MCF 10A (cell line): ENCODE measurements at regions not wholly inside any gene's neighbourhood (a gene's known extent, or its start where the extent isn't known, plus 50 kb on each side); places are given as distances from the start of the nearest gene placed in this dataset.
"Not testable (repeated sequence)": the region's sequence is repeated elsewhere in the genome, so short reads cannot be mapped to it uniquely, and the experiment has no call there.

Experiments used
- BruUV-seq: library from RNA; stranded (reverse); fragments of 400-500 nt; replicated peaks from 2 replicates; lab custom pipeline; 2021; lab: Mats Ljungman, UMichigan
- CTCF ChIA-PET: fragments of 300-600 bp; sonication (Branson Sonifier 250); formaldehyde crosslinking; extraction: SDS; loops from one replicate; lab custom pipeline; 2021; ENCODE audit warnings: antibody characterized with exemption, inconsistent platforms; lab: Yijun Ruan, JAX
- POLR2A ChIA-PET: fragments of 300-600, 350-650 bp; sonication (Branson Sonifier 250); formaldehyde crosslinking; extraction: SDS; loops from one replicate; lab custom pipeline; 2020; ENCODE audit warnings: antibody characterized with exemption, inconsistent platforms; lab: Yijun Ruan, JAX
- DNase-seq: peaks from one replicate; pipeline ENCODE4 v3.0.0-alpha.2; 2018; ENCODE audit not compliant: unreplicated experiment
- H3K27ac Mint-ChIP-seq: one replicate; pipeline ENCODE4 v1.8.0; 2022; ENCODE audit warnings: mild to moderate bottlenecking, low read depth, mixed read lengths; ENCODE audit not compliant: unreplicated experiment
- H3K27me3 Mint-ChIP-seq: one replicate; pipeline ENCODE4 v1.8.0; 2022; ENCODE audit warnings: mixed read lengths; ENCODE audit not compliant: insufficient read depth, unreplicated experiment
- H3K36me3 Mint-ChIP-seq: one replicate; pipeline ENCODE4 v1.8.0; 2022; ENCODE audit warnings: mild to moderate bottlenecking, moderate library complexity, mixed read lengths; ENCODE audit not compliant: insufficient read depth, unreplicated experiment
- H3K4me1 Mint-ChIP-seq: one replicate; pipeline ENCODE4 v1.8.0; 2022; ENCODE audit warnings: mixed read lengths; ENCODE audit not compliant: insufficient read depth, unreplicated experiment
- H3K4me3 Mint-ChIP-seq: one replicate; pipeline ENCODE4 v1.8.0; 2022; ENCODE audit warnings: mild to moderate bottlenecking, moderate library complexity, mixed read lengths; ENCODE audit not compliant: unreplicated experiment
- H3K9me3 Mint-ChIP-seq: one replicate; pipeline ENCODE4 v1.8.0; 2022; ENCODE audit warnings: mixed read lengths; ENCODE audit not compliant: unreplicated experiment
- CTCF ChIP-seq: fragments of 200-600 bp; IDR thresholded peaks from one replicate; pipeline ENCODE4 v1.8.0; 2022; ENCODE audit warnings: antibody characterized with exemption, mild to moderate bottlenecking; ENCODE audit not compliant: unreplicated experiment
- intact Hi-C: fragments of 100-400 bp; cut with micrococcal nuclease; formaldehyde crosslinking; loops from 2 replicates; pipeline ENCODE4 v1.14.1; 2022

- Mint-ChIP-seq H3K4me1 (peaks cover 9% of the 10 kb centered on the region), H3K27ac (no peak overlapping the region), H3K27me3 (peaks cover 37% of the 10 kb centered on the region), H3K36me3 (no peaks in the 10 kb centered on the region), H3K9me3 (no peaks in the 10 kb centered on the region), H3K4me3 (no peak overlapping the region)
- ChIA-PET POLR2A (no interaction called here), CTCF (no interaction called here)
- TF ChIP-seq CTCF, result no peak
- BruUV-seq, result no TSS peak
- no peak for DNase-seq
- intact Hi-C loops, result no loop called here
Observed at GRCh38 chr2:47626664-47627063, 55.9 kb upstream of the KCNK12 start.

- H3K27me3 Mint-ChIP-seq, result peaks cover 37% of the 10 kb centered on the region
- H3K4me1 Mint-ChIP-seq, H3K27ac Mint-ChIP-seq, DNase-seq, H3K36me3 Mint-ChIP-seq, CTCF ChIA-PET, H3K4me3 Mint-ChIP-seq, BruUV-seq, H3K9me3 Mint-ChIP-seq, intact Hi-C loops: not testable (repeated sequence)
- POLR2A ChIA-PET, result interaction anchor here (0.8 kb wide), 1 partner anchor 10 kb away, joined by 3 read pairs; no protein-coding TSS in a partner anchor
Observed at GRCh38 chr2:47623140-47623539, 52.4 kb upstream of the KCNK12 start.

- BruUV-seq, result no TSS peak
- ChIA-PET CTCF (no interaction called here), POLR2A (no interaction called here)
- H3K27me3 Mint-ChIP-seq, result peaks cover 30% of the 10 kb centered on the region
- no peak overlapping the region for H3K4me3 Mint-ChIP-seq
- H3K36me3 Mint-ChIP-seq, result no peaks in the 10 kb centered on the region
- H3K27ac Mint-ChIP-seq, result no peak overlapping the region
- no peaks in the 10 kb centered on the region for H3K4me1 Mint-ChIP-seq
- no peak for TF ChIP-seq CTCF
- DNase-seq, result no peak
- intact Hi-C loops, result no loop called here
- H3K9me3 Mint-ChIP-seq, result no peaks in the 10 kb centered on the region
Observed at GRCh38 chr2:47620770-47621437, 50.1 kb upstream of the KCNK12 start.
